ENCODE measurements at regions not wholly inside any gene's neighbourhood (a gene's known extent, or its start where the extent isn't known, plus 50 kb on each side); places are given as distances from the start of the nearest gene placed in this dataset.

DNA sequence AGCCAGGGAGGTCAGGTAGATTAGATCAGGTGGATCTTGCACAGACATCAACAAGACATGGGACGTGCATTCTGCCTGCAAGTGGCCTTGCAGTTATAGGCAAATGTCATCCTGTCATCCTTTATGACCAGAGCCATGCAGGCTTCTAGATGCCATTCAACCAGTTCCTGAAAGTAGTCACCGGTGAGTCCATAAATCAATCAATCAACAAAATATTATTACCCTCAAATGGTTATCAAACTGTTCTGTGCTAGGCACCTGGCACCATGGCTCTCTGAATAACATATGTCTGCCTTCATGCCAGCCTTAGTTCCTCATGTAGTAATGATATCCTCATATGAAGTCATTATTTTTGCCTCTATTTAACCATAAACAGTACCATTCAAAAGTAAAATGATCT lies 146.9 kb downstream of the TOMM20 start:
- TF ChIP-seq, protein P1, sequence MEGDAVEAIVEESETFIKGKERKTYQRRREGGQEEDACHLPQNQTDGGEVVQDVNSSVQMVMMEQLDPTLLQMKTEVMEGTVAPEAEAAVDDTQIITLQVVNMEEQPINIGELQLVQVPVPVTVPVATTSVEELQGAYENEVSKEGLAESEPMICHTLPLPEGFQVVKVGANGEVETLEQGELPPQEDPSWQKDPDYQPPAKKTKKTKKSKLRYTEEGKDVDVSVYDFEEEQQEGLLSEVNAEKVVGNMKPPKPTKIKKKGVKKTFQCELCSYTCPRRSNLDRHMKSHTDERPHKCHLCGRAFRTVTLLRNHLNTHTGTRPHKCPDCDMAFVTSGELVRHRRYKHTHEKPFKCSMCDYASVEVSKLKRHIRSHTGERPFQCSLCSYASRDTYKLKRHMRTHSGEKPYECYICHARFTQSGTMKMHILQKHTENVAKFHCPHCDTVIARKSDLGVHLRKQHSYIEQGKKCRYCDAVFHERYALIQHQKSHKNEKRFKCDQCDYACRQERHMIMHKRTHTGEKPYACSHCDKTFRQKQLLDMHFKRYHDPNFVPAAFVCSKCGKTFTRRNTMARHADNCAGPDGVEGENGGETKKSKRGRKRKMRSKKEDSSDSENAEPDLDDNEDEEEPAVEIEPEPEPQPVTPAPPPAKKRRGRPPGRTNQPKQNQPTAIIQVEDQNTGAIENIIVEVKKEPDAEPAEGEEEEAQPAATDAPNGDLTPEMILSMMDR (IDR thresholded peaks at IDR 0.05 in 2 of 3, conservative IDR thresholded peaks at IDR 0.05 in 1 of 3; ENCODE audit: insufficient read depth in 2 of 3, low read depth in 1 of 3, low read length in 3 of 3): no peak
- no peak for TF ChIP-seq JUN (IDR thresholded peaks at IDR 0.05; ENCODE audit: borderline replicate concordance, low read depth, low read length)
- TF ChIP-seq JUN (CRISPR knock-in tag; IDR thresholded peaks at IDR 0.05; ENCODE audit: borderline replicate concordance): no peak
- TF ChIP-seq TARDBP (IDR thresholded peaks at IDR 0.05): no peak

Measured in K562 (cell line).